ENCODE measurements at regions not wholly inside any gene's neighbourhood (a gene's known extent, or its start where the extent isn't known, plus 50 kb on each side); places are given as distances from the start of the nearest gene placed in this dataset.
"Not testable (repeated sequence)": the region's sequence is repeated elsewhere in the genome, so short reads cannot be mapped to it uniquely, and the experiment has no call there.

DNA sequence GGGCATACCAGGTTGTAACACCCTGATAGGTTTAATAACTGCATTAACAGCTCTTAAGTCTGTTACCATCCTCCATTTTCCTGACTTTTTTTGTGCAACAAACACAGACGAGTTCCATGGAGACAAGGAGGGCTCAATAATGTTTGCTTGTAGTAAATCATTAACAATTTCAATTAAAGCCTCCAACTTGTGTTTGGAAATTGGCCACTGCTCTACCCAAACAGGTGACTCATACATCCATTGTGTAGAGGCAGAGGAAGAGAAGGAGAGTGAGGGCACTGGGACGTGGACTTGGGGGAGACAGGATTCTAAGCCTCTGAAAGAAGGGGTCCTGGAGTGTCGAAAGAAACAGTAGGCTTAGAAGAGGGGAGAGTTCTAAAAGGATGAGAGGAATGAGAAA is 213.6 kb upstream of the KCNN2 start:
- DNase-seq (ENCODE audit: low read depth in 2 of 3, low spot score in 2 of 3) = no peak

DNA sequence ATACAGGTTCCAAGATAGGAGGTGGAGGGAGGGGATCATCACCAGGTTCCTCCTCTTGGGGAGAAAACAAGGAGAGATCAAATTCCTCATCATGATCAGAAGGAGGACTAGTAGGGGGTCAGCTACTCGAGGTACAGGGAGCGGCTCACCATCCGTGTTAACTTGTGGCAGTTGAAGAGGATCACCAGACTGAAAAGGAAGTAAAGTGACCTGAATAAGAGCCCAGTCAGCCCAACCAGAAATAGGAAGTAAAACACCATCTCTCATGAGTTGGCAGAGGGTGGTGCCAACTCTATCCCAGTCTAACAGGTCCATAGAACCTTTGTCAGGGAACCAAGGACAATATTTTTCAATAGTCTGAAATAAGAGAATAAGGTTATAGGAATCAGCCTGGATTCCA is 213.1 kb upstream of the KCNN2 start:
- not testable (repeated sequence) for DNase-seq (ENCODE audit: low read depth in 2 of 3, low spot score in 2 of 3)

DNA sequence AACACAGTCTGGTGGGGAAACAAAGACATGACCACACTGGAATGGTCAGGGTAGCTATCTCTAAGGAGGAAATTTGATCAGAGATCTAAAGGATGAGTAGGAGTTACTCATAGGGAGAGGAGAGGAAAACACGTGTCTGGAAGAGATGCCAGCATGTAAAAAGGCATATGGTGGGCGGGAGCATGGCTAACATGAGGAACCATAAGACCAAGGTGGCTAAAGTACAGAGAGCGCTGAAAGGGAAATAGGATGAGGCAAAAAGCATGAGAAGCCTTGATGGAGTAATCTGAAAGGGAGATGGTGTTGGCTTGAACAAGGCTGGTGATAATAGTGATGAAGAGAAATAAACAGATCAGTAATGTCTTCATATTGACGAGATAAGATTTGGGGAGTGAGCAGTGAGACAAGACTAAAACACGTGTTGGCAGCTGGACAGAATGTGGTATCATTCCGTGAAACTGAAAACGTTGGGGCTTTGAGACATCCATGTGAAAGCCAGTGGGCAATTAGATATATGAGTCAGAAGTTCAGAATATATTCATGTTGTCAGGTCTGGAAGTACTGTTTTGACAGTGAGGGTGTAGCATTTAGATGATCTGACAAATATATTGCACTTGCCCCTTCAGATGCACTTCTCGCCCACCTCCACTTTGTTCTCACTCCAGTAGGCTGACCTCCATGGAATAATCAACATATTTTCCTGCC is 209.1 kb upstream of the KCNN2 start:
- no peak for DNase-seq (ENCODE audit: low read depth in 2 of 3, low spot score in 2 of 3)

DNA sequence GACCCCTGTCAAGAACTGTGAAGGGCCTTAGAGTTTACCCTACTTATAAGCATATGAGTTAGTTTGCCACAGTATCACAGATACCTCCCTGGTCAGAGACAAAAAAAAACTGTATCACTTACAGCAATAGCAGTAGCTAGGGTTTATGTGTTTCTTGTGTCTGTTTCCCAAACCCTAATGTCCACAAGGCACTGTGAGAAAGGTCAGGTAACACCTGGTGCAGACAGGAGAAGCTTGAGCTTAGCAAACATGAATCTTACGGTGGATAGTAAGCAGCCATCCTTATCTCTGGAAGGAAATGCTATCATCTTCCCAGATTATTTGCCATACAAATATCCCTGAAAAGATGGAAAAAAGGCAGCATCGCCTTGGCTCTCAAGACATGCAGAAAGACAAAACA is 208.5 kb upstream of the KCNN2 start:
- no peak for DNase-seq (ENCODE audit: low read depth in 2 of 3, low spot score in 2 of 3)

DNA sequence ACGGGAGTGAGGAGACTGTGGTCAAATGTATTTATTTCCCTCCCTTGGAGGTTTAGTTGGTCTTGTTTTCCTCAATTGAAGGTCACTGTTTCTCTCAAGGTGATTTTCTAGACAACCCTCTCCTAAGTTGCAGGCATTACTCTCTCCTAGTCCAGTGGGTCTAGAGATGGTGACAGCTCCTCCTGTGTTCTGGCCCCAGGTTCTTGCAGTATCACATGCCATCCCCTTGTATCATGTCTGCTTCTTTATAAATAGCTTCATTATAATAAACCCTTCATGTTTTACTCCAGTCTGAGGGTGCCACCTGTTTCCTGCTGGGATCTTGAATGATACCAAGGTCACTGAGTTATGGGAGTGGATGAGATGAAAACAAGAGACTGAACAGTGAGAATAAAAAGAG is 208.0 kb upstream of the KCNN2 start:
- no peak for DNase-seq (ENCODE audit: low read depth in 2 of 3, low spot score in 2 of 3)

DNA sequence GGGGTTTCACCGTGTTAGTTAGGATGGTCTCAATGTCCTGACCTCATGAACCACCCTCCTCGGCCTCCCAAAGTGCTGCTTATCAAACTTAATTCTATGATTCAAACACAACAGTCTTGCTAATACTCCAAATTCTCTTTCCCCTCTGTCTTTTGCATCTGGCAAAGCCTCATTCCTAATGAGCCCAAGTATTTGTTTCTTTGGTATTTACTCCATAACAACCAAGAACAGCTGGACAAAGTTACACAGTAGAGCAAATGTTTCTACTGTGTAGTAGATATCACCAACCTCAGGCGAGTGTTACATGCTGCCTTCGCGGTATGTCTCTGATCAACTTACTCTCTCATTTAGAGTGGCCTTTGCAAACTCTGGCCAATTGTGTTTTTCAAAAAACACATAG is 195.8 kb upstream of the KCNN2 start:
- no peak for DNase-seq (ENCODE audit: low read depth in 2 of 3, low spot score in 2 of 3)

DNA sequence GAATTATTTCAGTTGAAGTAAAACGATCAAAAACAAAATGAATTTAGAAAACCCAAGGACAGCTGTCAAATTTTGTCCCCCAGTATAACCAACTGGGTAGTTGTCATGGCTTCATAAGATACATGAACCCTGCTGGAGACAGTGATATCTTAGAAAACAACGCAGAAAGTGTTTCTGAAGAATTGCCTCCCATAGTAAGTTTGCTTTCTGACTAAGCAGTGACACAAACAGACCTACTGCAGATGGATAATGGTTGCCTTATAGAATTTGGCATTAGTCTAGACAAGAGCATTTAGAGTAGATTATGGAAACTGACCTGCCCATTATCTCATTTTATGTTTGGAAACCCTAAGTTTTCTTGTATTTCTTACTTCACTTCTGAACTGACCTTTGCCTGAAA is 187.7 kb upstream of the KCNN2 start:
- no peak for DNase-seq (ENCODE audit: low read depth in 2 of 3, low spot score in 2 of 3)

DNA sequence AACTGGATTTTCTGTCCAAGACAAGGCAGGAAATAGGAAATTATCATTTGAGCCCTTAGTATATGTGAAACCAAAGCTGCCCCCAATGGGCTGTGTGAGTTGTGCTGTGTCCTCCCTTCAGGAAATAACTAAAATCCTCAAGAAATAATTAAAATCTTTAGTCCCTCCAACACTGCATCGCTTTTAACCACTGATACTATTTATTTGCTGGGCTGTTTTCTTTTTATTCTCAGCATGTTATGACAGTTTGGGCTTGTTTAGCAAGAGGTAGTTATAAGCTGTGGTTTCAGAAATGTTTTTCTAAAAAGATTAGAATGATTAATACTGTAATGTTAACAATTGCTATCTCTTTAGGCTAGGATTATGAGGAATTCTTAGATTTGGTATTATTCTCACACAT is 187.0 kb upstream of the KCNN2 start:
- no peak for DNase-seq (ENCODE audit: low read depth in 2 of 3, low spot score in 2 of 3)

DNA sequence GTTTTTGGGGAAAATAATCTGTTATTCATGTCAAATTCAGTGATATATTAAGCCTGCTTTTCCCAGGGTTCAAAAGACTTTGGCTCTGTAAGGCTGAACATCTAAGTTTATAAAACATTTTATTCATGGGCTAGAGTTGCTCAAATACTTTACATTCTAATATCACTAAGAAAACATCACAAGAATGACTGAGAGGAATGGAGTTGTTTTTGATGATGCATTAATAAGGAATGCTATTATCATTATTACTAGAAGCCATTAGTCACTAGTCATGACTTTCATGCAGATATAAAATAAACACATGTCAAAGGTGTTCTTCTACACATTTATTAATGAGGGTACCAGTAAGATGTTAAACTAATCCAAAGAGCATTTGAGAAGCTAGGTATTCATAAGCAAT is 185.5 kb upstream of the KCNN2 start:
- no peak for DNase-seq (ENCODE audit: low read depth in 2 of 3, low spot score in 2 of 3)

DNA sequence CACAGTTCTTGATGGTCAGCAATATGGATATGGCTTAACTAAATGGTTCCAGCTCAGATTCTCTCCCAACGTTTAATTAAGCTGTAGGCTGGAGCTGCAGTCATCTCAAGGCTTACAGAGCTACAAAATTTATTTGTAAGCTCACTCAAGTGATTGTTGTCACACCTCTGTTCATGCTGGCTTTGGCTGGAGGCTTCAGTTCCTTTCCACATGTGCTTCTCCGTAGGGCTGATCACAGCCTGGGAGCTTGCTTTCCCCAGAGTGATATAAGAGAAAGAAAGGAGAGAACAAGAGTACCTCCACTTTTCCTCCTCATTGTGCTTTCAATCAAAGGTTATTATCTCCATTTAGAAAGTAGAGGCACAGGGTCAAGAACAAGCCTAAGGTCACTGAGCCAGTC is 182.7 kb upstream of the KCNN2 start:
- no peak for DNase-seq (ENCODE audit: low read depth in 2 of 3, low spot score in 2 of 3)

DNA sequence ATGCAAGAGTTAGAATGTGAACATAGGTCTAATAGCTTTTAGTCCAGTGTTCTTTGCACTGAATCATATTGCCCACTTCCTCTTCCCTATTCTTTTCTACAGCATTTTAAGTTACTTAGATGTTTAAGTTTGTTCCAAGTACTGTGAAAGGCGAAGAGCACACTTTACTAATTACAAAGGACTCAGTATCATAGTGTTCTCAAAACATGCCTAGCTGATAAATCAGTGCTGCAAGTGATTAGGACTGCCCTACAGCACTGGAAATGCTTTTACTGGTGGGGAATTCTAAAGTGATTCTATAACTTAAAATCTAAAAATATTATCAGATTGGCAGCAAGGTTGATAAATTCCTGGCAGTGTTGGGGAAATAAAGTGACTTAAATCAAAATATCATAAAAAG is 177.9 kb upstream of the KCNN2 start:
- DNase-seq (ENCODE audit: low read depth in 2 of 3, low spot score in 2 of 3) = no peak

DNA sequence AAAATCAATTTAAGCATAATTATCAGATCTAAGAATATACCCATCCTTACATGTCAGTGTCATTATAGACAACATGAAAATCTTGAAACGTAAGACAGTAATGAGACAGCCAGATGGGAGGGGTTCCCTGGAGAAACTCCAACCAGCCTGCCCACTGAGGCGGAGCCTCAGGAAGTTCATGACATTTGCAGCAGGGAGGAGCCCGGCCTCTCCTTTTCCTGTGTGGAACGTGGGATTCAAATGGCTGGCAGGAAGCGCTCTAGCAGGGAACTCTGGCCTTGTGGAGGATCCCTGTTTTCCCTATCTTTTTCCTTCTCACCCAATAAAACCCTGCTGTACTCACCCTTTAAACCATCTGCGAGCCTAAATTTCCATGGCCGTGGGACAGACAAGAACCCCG is 176.6 kb upstream of the KCNN2 start:
- DNase-seq (ENCODE audit: low read depth in 2 of 3, low spot score in 2 of 3) = no peak

DNA sequence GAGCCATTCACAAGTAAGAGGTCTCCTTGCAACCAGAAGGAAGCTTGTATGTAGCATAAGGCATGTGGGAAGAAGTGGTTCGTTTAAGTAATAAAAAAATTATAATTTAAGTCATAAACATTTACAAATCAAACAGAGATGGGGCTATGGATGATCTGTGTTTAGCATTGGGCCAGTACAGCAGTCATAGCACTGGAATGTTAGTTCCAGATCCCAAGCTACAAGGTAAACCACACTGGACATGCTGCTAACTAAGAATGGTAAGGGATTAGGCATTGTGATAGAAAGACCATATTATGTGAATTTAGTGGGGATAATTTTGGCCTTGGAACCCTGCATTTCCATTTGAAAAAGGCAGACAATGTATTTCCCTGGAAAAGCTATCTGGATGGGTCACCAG is 170.4 kb upstream of the KCNN2 start:
- DNase-seq (ENCODE audit: low read depth in 2 of 3, low spot score in 2 of 3) = no peak

DNA sequence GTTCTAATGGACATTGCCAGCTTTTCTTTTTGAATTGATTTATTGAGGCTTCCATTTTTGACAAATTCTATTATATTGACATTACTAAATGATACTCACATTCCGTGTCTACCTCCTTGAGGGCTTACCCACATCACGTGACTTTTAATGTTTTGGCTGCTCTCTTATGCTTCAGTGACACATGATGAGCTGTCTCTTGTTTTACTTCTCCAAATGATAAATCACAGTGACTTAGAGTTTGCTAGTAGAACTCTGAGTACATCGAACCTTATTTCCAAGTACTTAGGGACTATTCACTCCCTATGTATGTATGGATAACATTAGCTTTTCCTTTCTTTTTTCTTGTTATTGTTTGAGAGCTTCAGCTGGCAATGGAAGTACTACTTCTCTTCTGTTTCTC is 169.8 kb upstream of the KCNN2 start:
- DNase-seq (ENCODE audit: low read depth in 2 of 3, low spot score in 2 of 3) = no peak

DNA sequence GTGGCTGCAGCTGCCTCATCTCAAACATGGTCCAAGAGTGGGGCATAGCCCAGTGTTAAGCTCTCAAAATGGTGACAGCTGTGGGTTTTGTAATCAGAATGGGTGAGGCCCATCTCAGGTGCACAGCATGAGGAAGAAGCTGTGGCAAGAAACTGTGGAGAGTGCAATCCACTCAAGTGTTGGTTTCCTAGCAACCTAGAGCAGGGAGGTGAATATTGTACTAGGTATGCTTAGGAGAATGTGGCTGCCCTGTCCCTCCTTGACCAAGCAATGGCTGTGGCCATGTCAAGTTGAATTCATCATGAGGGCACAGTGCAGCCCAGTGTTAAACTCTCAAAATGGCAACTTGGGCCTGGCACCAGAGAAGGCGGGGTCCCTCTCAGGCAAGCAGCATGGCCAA is 160.5 kb upstream of the KCNN2 start:
- DNase-seq (ENCODE audit: low read depth in 2 of 3, low spot score in 2 of 3) = no peak

DNA sequence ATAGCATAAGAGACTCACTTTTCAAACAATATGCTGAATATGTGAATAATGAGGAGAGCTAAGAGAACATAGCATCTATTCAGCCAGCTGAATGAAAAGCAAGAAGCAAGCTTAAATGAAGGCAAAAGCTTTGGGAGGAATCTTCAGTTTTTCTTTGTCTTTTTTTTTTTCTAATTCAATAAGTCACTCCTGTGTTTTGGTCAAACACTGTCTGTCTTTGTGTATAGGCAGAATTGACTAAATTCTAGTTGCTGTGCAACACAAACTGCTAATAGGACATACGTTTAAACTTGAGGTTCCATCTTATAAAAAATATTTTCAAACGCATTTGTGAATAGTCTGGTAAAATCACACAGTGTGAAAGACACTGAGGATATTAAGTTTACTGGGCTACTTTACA is 156.9 kb upstream of the KCNN2 start:
- no peak for DNase-seq (ENCODE audit: low read depth in 2 of 3, low spot score in 2 of 3)

DNA sequence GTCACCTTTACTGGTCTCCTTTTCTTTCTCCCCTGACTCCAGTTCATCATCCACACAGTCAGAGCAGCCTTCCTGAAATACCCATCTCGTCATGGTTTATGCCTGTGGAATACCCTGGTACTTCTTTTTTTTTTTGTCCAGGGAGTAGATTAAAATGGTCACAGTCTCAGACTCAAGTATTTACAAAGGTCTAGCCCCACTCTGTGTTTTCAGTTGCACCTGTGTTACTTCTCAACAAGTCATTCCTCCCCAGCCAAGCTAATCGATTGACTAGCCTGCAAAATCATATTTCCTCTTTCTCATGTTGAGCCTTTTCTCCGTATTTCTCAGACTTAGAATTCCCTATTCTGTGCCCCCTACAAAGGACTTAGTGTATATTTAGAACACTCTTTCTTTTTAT is 155.2 kb upstream of the KCNN2 start:
- no peak for DNase-seq (ENCODE audit: low read depth in 2 of 3, low spot score in 2 of 3)

DNA sequence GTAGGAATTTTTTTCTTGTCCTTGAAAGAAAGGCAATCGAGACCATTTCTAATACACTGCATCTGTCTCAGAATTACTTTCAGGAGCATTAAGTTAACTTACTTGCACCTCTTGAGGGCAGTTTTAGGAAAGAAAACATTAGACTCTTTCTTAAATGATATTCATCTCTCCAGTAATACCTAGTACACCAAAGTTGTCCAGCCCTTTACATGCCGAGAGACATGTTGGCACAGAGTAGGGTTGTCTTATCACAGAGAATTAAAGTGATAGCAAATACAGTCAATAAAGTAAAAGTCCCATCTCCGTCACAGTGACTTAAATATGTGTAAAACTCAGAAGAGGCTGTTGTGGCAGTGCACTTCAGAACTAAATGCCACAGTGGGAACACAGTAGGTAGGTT is 154.3 kb upstream of the KCNN2 start:
- DNase-seq (ENCODE audit: low read depth in 2 of 3, low spot score in 2 of 3) = no peak

DNA sequence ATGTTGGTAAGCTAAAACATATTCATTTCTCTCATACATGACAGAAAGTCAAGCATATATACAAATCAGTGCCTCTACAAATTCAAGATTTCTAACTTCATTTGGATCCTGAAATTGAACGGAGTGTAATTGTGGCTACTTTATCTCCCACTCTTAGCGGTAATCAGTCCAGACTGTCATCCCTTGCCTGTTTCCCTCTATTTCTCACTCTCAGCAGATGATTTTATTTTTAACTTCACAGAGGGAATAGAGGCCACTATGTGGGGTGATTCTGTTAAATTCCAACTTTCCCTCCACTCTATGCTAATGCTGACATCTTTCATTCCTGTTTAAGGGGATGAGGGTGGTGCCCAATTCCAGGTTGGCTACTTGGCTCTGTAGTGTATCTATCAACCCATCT is 153.8 kb upstream of the KCNN2 start:
- DNase-seq (ENCODE audit: low read depth in 2 of 3, low spot score in 2 of 3) = no peak

DNA sequence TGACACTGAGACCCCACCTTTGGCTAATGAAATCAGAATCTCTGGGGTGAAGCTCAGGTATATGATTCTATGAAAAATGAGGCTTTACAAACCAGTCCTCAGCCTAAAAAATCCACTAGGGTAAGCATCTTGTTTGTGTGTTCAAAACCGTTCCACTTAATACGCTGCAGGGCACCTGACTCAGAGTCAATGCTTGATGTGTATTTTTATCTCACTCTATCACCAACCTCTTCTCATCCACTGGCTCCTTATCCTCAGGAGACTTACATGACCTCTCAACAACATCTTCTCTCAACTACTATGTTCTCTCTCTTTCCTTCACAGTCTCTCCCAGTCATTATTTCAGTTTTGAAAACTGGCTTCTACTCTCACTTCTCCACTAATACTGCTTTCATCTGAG is 153.3 kb upstream of the KCNN2 start:
- no peak for DNase-seq (ENCODE audit: low read depth in 2 of 3, low spot score in 2 of 3)

DNA sequence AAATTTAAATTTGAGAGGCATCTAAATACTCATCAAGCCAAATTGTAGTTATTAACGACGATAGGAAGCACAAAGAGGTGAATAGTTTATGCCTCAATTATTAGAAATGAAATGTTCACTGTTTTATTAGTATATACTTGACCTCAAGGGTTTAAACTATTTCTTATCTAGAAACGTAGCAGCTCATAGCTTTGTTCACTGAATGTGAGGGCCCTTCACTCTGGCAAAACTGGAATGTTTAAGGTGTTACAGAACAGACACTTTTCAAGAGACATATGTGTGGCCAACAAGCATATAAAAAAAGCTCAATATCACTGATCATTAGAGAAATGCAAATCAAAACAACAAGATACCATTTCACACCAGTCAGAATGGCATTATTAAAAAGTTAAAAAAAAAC is 151.2 kb upstream of the KCNN2 start:
- DNase-seq (ENCODE audit: low read depth in 2 of 3, low spot score in 2 of 3) = no peak

DNA sequence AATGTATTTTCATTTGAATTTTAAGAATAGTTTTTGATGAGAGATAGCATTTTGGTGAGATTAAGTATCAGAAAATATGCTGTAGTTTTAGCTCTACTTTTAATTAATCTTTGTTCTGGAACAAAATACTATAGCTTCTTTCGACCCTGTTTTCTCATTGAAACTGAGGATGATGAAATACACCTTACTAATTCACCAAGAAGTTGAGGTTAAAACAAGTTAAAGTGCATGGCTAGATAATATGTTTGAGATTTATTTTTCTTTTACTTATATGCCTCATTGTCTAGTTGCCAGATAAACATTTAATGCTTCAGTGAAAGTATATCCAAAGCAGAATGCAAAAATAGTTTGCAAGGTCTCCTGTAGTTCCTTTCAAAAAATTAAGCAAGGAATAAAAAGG is 140.1 kb upstream of the KCNN2 start:
- no peak for DNase-seq (ENCODE audit: low read depth in 2 of 3, low spot score in 2 of 3)

DNA sequence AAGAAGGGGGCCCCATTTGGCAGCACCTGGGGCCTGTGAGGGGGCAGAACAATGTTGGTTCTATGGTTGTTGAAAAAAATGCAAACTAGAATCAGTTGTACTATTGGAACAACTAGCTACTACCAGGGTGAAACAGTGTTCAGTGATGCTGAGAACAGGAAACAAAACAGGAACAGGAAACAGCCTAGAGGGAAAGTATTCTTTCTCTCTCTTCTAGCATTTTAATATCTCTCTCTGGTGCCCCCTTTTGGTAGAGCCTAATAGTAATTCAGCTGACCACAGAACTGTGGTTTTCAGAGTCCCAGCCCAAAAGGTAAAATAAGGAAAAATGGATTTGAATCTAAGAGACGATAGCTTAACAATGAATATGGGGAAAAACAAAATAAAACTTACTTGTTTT is 138.0 kb upstream of the KCNN2 start:
- DNase-seq (ENCODE audit: low read depth in 2 of 3, low spot score in 2 of 3) = peak in 1 of 3 donors; percentile 2

Measured in hematopoietic multipotent progenitor cell (in vitro differentiated cells).